KMS-11 (cell line): ENCODE measurements at regions not wholly inside any gene's neighbourhood (a gene's known extent, or its start where the extent isn't known, plus 50 kb on each side); places are given as distances from the start of the nearest gene placed in this dataset.
"Not testable (repeated sequence)": the region's sequence is repeated elsewhere in the genome, so short reads cannot be mapped to it uniquely, and the experiment has no call there.

Experiments used
- H2AFZ ChIP-seq: fragments of 200-600 bp; sonication (generic); 2 replicates; pipeline ENCODE4 v1.6.1; 2016; ENCODE audit warnings: antibody characterized with exemption, mixed run types, low read depth
- H3K27ac ChIP-seq: fragments of 200-600 bp; sonication (generic); 2 replicates; pipeline ENCODE4 v1.6.1; 2016; ENCODE audit warnings: mild to moderate bottlenecking, mixed run types
- H3K27me3 ChIP-seq: fragments of 200-600 bp; sonication (generic); 2 replicates; pipeline ENCODE4 v1.6.1; 2017; ENCODE audit warnings: mild to moderate bottlenecking, low read depth, mixed run types, moderate library complexity; ENCODE audit not compliant: insufficient read depth
- H3K36me3 ChIP-seq: fragments of 200-600 bp; sonication (generic); 2 replicates; pipeline ENCODE4 v1.6.1; 2017; ENCODE audit warnings: mild to moderate bottlenecking, mixed run types; ENCODE audit not compliant: insufficient read depth
- H3K4me1 ChIP-seq: fragments of 200-600 bp; sonication (generic); 2 replicates; pipeline ENCODE4 v1.6.1; 2016; ENCODE audit warnings: mild to moderate bottlenecking, low read depth, mixed run types; ENCODE audit not compliant: poor library complexity, severe bottlenecking
- H3K4me2 ChIP-seq: fragments of 200-600 bp; sonication (generic); 2 replicates; pipeline ENCODE4 v1.7.0; 2016; ENCODE audit warnings: mild to moderate bottlenecking, mixed run types
- H3K4me3 ChIP-seq: fragments of 200-600 bp; sonication (generic); IDR thresholded peaks from 2 replicates; pipeline ENCODE4 v1.6.1; 2017; ENCODE audit warnings: low read depth, low read length, mixed read lengths; ENCODE audit not compliant: insufficient read depth
- H3K79me2 ChIP-seq: fragments of 200-600 bp; sonication (generic); 2 replicates; pipeline ENCODE4 v1.6.1; 2016; ENCODE audit warnings: low read depth, mixed run types; ENCODE audit not compliant: insufficient read depth
- H3K9ac ChIP-seq: fragments of 200-600 bp; sonication (generic); 2 replicates; pipeline ENCODE4 v1.6.1; 2016; ENCODE audit warnings: mild to moderate bottlenecking, mixed run types
- H4K20me1 ChIP-seq: fragments of 200-600 bp; sonication (generic); 2 replicates; pipeline ENCODE4 v1.6.1; 2016; ENCODE audit warnings: mild to moderate bottlenecking, mixed run types; ENCODE audit not compliant: insufficient read depth
- TF ChIP-seq, protein P1 (sequence below): fragments of 200-600 bp; sonication (generic); conservative IDR thresholded peaks from 2 replicates; pipeline ENCODE4 v1.6.1; 2017; ENCODE audit warnings: low read depth, mild to moderate bottlenecking, antibody characterized with exemption, low read length, moderate library complexity, mixed read lengths

DNA sequence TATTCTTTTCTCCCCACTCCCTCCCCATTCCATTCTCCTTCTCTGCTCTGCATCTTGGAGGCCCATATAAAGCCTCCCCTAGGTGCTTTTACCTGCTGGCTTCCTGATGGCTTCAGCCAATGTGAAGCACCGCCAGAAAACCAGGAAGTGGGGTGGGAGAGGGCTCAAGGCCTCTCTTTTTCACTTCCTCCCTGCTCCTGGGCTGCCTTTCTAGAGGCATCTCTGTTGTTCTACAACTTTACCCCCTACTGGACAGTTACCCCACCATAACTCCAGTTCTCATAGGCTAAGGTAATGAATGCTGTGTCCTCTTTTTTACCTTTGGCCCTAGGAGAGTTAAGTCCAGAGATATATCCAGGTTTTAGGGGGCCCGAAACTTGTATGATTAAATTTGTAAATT is 62.4 kb upstream of the PPARGC1A start:
- Histone ChIP-seq H3K4me3 (no peak overlapping the region), H4K20me1 (no peaks in the 10 kb centered on the region), H3K4me1 (no peaks in the 10 kb centered on the region), H3K4me2 (no peak overlapping the region), H3K9ac (no peak overlapping the region), H3K36me3 (no peaks in the 10 kb centered on the region), H2AFZ (no peak overlapping the region), H3K27ac (no peak overlapping the region), H3K79me2 (no peaks in the 10 kb centered on the region), H3K27me3 (no peaks in the 10 kb centered on the region)
- TF ChIP-seq, protein P1, sequence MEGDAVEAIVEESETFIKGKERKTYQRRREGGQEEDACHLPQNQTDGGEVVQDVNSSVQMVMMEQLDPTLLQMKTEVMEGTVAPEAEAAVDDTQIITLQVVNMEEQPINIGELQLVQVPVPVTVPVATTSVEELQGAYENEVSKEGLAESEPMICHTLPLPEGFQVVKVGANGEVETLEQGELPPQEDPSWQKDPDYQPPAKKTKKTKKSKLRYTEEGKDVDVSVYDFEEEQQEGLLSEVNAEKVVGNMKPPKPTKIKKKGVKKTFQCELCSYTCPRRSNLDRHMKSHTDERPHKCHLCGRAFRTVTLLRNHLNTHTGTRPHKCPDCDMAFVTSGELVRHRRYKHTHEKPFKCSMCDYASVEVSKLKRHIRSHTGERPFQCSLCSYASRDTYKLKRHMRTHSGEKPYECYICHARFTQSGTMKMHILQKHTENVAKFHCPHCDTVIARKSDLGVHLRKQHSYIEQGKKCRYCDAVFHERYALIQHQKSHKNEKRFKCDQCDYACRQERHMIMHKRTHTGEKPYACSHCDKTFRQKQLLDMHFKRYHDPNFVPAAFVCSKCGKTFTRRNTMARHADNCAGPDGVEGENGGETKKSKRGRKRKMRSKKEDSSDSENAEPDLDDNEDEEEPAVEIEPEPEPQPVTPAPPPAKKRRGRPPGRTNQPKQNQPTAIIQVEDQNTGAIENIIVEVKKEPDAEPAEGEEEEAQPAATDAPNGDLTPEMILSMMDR: no peak

DNA sequence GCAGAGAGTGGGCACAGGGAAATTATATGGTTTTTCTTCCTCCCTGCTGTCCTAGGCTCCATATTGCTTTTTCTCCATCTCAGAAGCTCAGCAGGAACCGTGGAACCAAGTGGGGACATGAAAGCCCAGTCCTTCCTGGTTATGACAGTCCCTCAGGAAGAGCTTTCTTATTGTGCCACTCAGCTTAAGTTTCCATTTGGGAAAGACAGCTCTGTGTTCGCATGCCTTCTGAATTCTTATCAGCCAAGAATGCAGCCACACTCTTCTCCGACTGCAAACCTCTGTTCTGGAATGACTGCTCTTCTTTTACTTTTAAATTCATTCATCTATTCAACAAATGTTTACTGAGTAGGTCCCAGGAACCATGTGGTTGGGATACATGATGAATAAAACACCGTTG is 58.0 kb upstream of the PPARGC1A start:
- no peaks in the 10 kb centered on the region for H4K20me1 ChIP-seq
- H3K27me3 ChIP-seq: no peaks in the 10 kb centered on the region
- no peak overlapping the region for H3K27ac ChIP-seq
- H3K4me1 ChIP-seq: no peaks in the 10 kb centered on the region
- no peak overlapping the region for H3K4me3 ChIP-seq
- H3K79me2 ChIP-seq: no peaks in the 10 kb centered on the region
- H2AFZ ChIP-seq: no peak overlapping the region
- no peak overlapping the region for H3K9ac ChIP-seq
- H3K36me3 ChIP-seq: no peaks in the 10 kb centered on the region
- H3K4me2 ChIP-seq: no peak overlapping the region
- TF ChIP-seq, protein P1: no peak

DNA sequence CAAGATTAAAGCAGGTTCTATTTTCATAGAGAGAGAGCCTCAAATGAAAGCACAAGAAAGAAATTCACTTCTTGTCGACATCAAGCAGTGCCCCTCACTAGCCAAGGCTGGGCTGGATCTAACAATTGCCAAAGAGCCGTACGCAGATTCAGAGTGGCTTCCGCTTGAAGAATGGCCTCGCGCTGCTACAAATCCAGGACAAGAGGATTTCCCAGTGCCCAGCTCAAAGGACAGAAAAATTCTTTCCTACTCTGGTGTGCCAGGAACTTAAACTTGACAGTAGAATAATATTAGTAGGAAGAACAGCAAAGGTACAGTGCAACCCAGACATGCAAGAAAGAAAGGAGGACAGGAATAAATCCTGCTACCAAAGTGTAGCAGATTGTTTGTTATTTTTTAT is 56.5 kb upstream of the PPARGC1A start:
- no peak overlapping the region for H3K27ac ChIP-seq

DNA sequence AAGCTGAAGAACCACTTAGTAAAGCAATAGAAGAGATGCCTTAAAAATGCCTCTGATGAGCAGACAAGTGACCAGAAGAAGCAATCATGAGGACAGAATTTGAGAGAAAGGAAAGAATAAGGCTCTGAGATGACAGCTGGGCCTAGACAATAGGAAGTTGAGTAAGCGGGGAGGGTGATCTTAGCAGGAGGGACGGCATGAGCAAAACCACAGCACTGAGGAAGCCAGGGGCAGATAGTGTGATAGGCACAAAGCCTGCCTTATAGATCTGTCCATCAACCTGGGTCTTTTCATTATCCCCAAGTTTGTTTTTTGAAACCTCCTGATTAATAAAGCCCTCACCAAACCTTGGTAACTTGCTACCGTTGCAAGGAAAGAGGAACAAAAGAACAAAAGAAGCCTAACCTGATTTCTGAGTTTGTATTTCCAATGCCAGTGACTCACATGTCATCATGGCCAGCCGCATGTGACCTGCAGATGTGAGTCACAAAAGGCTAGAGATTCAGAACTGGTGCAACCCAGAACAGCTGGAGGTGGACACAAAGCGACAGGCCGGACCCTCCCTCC is 55.7 kb upstream of the PPARGC1A start:
- Histone ChIP-seq H3K27ac (no peak overlapping the region), H3K27me3 (no peaks in the 10 kb centered on the region), H3K4me2 (no peak overlapping the region), H4K20me1 (no peaks in the 10 kb centered on the region), H3K79me2 (no peaks in the 10 kb centered on the region), H3K9ac (no peak overlapping the region), H3K4me1 (no peaks in the 10 kb centered on the region), H2AFZ (no peak overlapping the region), H3K36me3 (no peaks in the 10 kb centered on the region), H3K4me3 (no peak overlapping the region)
- TF ChIP-seq, protein P1: no peak

More for the DNA sequence above, 56.5 kb upstream of the PPARGC1A start:
- H3K4me1 ChIP-seq: no peaks in the 10 kb centered on the region
- no peak overlapping the region for H3K4me3 ChIP-seq
- H3K9ac ChIP-seq: no peak overlapping the region
- H2AFZ ChIP-seq: no peak overlapping the region
- H4K20me1 ChIP-seq: no peaks in the 10 kb centered on the region
- TF ChIP-seq, protein P1: no peak
- H3K79me2 ChIP-seq: no peaks in the 10 kb centered on the region
- H3K4me2 ChIP-seq: no peak overlapping the region
- H3K27me3 ChIP-seq: no peaks in the 10 kb centered on the region
- H3K36me3 ChIP-seq: no peaks in the 10 kb centered on the region

DNA sequence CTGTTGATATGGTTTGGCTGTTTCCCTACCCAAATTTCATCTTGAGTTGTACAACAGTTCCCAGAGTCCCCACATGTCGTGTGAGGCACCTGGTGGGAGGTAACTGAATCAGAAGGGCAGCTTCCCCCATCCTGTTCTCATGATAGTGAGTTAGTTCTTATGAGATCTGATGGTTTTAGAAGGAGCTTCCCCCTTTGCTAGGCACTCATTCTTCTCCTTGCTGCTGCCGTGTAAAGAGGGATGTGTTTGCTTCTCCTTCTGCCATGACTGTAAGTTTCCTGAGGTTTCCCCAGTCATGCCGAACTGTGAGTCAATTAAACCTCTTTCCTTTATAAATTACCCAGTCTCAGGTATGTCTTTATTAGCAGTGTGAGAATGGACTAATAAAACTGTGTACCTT is 54.7 kb upstream of the PPARGC1A start:
- not testable (repeated sequence) for H2AFZ ChIP-seq, H3K4me2 ChIP-seq, H3K9ac ChIP-seq, H3K27ac ChIP-seq, H3K36me3 ChIP-seq, H3K79me2 ChIP-seq, H3K27me3 ChIP-seq, H3K4me1 ChIP-seq, H4K20me1 ChIP-seq, H3K4me3 ChIP-seq
